Left cardiac atrium (tissue), 4 donors: ENCODE measurements at regions not wholly inside any gene's neighbourhood (a gene's known extent, or its start where the extent isn't known, plus 50 kb on each side); places are given as distances from the start of the nearest gene placed in this dataset.

Experiments used
- ATAC-seq, 2 donors: fragments of 200-7000 bp; cut with Tn5 transposase; one replicate each; pipeline ENCODE4 v1.9.1; 2020; ENCODE audit warnings: mild to moderate bottlenecking in 2 of 2, moderate library complexity in 2 of 2
- DNase-seq: peaks from one replicate; pipeline ENCODE4 v3.0.0-alpha.2; 2020
- intact Hi-C, 2 donors: fragments of 100-400 bp; cut with DNase I; formaldehyde crosslinking; loops; one replicate each; pipeline versions ENCODE4 v1.14.1 to v1.15.1; 2022 to 2023
- donor health status: DM: no; HTN: yes; CAD: no.
- donor health status: DM: no; HTN: yes; CAD: no; lungs with severe emphysema.
- donor health status: DM: yes; HTN: yes; CAD: no.
- donor health status: Dilated cardiomyopathy.

DNA sequence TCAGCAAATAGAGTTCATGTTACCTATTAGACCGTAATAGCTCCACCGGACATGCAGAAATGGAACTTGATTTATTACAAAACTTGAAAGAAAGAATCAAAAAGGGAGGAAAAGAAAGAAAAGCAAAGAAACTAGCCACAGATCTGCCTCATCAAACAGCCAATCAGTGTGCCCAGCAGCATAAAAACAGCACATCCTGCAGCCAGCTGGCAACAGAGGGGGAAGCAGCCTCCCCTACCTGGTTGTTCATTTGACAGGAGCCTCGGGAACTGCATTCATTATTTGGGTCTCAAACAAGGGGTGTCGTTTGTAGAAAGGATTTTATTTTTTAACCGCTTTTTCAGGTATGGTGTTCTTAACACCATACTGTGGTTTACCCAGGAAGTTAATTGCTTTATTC is 181.5 kb upstream of the TOPAZ1 start:
- DNase-seq (no peak), ATAC-seq (no peak)
- intact Hi-C loops = no loop called here

DNA sequence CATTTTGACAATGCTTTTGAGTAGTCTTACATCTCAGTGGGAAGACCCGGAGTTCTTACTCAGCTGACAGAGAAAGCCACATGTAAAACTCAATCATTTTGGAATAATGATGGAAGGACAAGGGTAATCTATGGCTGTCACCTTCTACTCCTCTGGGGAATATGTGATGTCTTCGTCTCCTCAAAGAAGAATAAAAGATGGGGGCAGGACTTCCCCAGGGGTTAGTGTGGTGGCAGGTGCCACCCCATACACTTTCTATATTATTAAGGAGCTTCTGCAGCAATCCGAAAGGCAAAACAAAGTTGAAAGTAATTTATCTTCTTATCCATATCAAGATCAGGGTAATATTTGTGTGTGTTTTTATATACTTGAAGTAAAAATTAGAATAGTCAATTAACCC is 180.4 kb upstream of the TOPAZ1 start:
- ATAC-seq = no peak
- intact Hi-C loops = no loop called here
- no peak for DNase-seq

GRCh38 chr3:44061961-44062360 is 179.7 kb upstream of the TOPAZ1 start:
- DNase-seq (no peak), ATAC-seq (no peak)
- intact Hi-C loops = no loop called here

DNA sequence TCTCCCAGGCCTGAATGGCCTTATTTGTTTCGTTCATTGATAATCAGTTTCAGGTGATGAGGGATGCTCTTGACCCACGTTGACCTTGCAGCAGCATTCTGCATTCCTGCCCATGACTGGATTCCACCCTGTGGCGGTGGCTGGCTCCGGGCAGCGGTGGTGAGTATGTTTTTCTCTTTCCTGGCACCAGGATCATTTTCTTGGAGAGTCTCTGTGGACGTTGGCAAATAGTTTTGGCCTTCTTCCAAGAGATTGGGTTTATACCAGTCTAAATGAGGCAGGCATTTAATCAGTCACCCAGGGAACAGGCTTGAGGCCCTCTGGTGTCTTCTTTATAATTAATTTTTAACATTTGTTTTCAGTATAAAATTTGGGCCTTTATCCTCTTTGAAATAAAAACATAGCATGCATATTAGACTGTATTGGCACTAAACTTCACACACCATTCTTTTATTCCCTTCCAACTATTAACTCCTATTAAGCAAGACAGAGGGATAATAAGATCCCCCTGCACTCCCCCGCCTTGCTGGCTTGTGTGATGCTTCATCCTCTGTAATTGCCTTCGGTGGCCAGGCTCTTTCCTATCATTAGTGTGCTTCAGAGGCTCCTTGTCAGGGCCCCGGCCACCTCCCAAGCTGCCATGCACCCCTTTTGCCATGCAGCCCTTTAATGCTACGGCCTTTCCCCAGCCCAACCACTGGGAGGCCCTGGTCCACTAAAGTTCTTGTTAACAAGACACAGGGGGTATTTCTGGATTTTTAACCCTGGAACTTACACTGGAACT is 176.2 kb upstream of the TOPAZ1 start:
- intact Hi-C loops = no loop called here
- peak; percentile 95 for ATAC-seq

GRCh38 chr3:44066806-44067205 is 174.9 kb upstream of the TOPAZ1 start:
- ATAC-seq = no peak
- DNase-seq = no peak
- intact Hi-C loops = no loop called here

More for the DNA sequence above, 176.2 kb upstream of the TOPAZ1 start:
- peak; percentile 48 for DNase-seq

- ATAC-seq (no peak), DNase-seq (no peak)
- intact Hi-C loops = no loop called here
Measured at GRCh38 chr3:44067431-44067830, 174.3 kb upstream of the TOPAZ1 start.

DNA sequence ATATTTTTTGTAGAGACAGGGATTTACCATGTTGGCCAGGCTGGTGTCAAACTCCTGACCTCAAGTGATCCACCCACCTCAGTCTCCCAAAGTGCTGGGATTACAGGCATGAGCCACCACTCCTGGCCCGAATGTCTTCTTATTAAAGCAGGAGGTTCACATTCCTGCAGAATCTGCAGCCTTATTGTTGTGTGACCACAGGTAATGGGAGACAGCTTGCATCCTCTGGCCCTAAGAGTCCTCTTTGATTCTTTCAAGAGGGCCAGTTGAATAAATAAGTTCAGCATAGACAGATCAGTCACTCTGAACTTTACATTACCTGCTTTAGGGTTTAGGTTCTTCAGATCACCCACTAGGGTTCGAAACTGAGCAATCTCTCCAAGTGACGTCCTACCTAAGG is 172.9 kb upstream of the TOPAZ1 start:
- ATAC-seq = no peak
- intact Hi-C loops = no loop called here
- DNase-seq = no peak

- intact Hi-C loops = no loop called here
- DNase-seq (no peak), ATAC-seq (no peak)
Measured at GRCh38 chr3:44069276-44069675, 172.4 kb upstream of the TOPAZ1 start.

DNA sequence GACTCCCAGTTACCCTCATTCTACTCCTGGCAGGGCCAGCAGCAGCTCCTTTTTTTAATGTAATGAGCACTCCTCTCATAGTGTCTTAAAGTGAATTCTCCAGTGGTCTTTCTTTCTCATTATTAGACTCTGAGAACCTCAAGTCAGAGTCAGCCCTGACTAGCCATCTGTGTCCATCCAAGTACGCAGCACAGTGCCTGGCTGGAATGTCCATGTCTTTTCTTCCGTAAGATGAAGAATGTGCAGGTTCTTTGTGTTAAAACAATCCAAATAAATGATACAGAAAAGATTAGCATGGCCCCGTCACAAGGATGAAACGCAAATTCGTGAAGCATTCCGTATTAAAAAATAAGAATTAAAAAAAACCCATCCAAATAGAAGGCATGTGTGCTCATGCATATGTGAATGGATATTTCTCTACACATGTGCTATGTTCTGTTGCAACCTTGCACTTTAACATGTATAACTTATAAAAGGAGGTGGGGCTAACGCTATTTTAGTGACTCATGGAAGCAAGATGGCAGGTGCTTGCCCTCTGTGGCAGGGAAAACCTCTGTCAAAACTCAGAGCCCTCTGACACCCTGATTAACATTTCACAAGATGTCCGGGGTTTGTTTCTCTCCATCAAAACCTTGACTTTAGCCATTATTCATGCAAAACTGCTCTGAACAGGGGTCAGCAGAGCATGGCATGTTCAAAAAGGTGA is 170.7 kb upstream of the TOPAZ1 start:
- intact Hi-C loops = no loop called here

GRCh38 chr3:44072601-44073540 is 168.8 kb upstream of the TOPAZ1 start:
- DNase-seq = no peak
- intact Hi-C loops = no loop called here
- no peak for ATAC-seq

More for the DNA sequence above, 170.7 kb upstream of the TOPAZ1 start:
- DNase-seq (no peak), ATAC-seq (no peak)

DNA sequence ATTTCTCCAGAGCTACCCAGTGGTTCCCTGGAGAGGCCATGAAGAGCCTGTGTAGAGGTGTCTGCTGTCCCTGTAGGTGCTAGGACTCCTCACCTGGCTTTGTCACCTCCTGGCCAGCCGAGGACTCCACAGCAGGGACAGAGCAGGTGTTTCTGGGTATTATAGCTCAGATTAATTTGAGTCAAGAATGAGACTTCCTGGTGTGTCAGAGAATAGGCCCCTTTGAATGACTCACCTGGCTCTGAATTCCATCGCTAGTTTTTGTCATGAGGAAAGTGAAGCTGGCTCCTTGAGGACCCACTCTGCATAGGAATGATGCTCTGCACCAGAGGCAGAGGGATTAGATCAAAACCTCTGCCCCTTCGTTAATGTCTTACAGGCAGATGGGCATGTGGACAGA is 167.5 kb upstream of the TOPAZ1 start:
- ATAC-seq = no peak
- intact Hi-C loops = no loop called here

DNA sequence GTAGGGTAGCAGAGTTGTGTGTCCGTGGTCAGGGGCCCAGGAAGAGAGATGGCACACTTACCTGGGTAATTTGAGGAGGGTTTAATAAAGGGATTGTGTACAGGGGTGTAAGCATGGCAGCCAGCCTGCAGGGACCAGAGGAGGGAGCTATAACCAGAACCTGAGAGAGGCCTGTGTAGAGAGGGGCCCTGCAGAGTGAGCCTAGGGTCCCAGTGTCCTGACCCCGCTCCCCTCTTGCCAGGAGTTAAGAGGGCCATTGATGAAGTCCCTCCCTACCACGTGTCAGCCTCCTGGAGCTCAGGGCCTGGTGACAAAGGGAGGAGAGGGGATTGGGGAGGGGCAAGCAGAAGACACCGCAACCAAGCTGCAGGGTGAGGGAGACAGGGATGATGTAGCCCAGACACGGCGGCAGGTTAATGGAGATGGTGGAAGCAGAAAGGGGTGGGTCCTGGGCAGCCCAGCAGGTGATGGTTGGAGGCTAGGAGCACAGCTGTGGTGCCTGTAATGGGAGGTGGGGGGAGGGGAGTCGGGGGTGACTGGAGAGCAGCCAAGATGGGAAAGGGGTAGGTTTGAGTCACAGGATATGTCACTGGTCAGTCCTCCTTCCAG is 165.4 kb upstream of the TOPAZ1 start:
- intact Hi-C loops = no loop called here
- ATAC-seq (no peak), DNase-seq (no peak)

More for the DNA sequence above, 167.5 kb upstream of the TOPAZ1 start:
- DNase-seq = no peak

DNA sequence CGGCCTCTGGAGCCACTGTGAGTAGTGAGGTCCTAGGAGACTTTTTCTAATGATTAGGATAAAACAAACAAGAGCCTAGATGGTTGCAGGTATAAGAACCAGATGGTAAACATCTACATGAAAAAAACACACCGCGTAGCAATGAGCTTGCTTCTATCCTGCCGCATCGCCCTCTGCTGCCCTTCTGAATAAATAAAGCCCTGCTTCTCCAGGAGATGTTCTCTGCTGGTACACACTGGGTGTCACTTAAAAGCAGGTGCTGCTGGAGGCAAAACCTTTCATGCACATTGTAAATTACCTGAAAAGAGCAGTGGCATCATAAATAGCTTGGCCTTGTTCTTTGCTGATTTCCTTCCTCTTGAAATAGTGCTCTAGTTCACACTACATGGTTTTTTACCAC is 164.4 kb upstream of the TOPAZ1 start:
- DNase-seq (no peak), ATAC-seq (no peak)
- intact Hi-C loops = no loop called here

- DNase-seq (no peak), ATAC-seq (no peak)
- intact Hi-C loops = no loop called here
Measured at GRCh38 chr3:44078863-44079262, 162.8 kb upstream of the TOPAZ1 start.

- intact Hi-C loops = no loop called here
- DNase-seq = no peak
- ATAC-seq = no peak
Measured at GRCh38 chr3:44079916-44080315, 161.8 kb upstream of the TOPAZ1 start.

DNA sequence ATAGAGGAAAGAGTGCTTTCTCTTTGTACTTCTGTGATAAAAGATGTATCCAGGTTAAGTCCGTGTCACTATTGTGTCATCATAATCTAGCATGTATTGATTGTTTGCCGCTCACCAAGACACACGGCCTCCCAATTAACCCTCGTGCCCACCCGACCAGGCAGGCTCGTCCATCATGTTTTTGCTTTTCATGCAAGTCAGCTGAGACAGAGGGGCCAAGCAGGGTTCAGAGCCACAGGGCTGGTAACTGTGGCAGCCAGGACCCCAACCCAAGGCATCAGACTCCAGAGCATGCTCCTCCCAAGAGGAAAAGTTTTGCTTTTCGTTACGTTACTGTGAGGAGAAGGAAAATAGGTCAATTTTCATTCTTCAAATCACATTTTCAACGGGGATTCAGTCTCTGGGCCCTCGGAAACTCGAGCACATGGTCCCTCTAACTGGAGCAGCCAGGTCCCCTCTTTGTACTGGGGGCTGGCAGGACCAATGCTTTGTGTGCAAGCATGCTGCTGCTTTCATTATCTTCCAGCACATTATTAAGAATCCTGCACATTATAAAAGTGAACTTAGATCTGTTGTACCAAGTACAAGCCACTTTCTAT is 161.1 kb upstream of the TOPAZ1 start:
- DNase-seq (no peak), ATAC-seq (no peak)
- intact Hi-C loops = no loop called here

- no peak for ATAC-seq
- no peak for DNase-seq
- intact Hi-C loops = no loop called here
Measured at GRCh38 chr3:44090036-44090435, 151.7 kb upstream of the TOPAZ1 start.

DNA sequence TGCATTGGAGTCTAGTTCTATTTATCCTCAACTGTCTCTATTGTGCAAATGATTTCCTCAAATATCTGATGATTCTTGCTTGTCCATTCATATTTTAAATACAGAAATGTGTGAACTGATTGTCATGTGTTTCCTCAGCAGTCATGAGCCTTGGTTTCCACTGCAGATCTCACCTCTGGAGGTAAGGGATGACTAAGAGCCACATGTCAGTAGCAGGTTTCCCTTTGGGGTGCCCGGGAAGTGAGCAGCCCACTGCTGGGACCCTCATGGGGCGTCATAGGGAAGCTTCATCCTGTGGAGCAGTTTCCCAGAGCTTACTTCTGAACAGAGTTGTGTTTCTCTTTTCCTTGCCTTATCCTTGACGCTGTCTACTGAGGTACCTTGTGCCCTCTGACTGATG is 149.2 kb upstream of the TOPAZ1 start:
- ATAC-seq = no peak
- intact Hi-C loops = no loop called here
- no peak for DNase-seq

GRCh38 chr3:44093531-44093930 is 148.2 kb upstream of the TOPAZ1 start:
- no peak for ATAC-seq
- intact Hi-C loops = no loop called here
- DNase-seq = no peak
